GM04504 (cell line): ENCODE measurements at regions not wholly inside any gene's neighbourhood (a gene's known extent, or its start where the extent isn't known, plus 50 kb on each side); places are given as distances from the start of the nearest gene placed in this dataset.

Source experiments
- DNase-seq: peaks from one replicate; pipeline ENCODE4 v3.0.0-alpha.2; 2012; ENCODE audit warnings: low read depth

- no peak for DNase-seq
Observed at GRCh38 chr5:52409835-52410234, 377.9 kb upstream of the ITGA1 start.

GRCh38 chr5:52419357-52419756 lies 368.4 kb upstream of the ITGA1 start:
- no peak for DNase-seq

GRCh38 chr5:52427615-52428014 lies 360.1 kb upstream of the ITGA1 start:
- no peak for DNase-seq

GRCh38 chr5:52428977-52429489 lies 358.7 kb upstream of the ITGA1 start:
- DNase-seq: no peak

GRCh38 chr5:52441768-52442167 lies 345.9 kb upstream of the ITGA1 start:
- DNase-seq: no peak

GRCh38 chr5:52443187-52443586 lies 344.5 kb upstream of the ITGA1 start:
- no peak for DNase-seq

- DNase-seq: no peak
Observed at GRCh38 chr5:52448111-52448510, 339.6 kb upstream of the ITGA1 start.

GRCh38 chr5:52449516-52449915 lies 338.2 kb upstream of the ITGA1 start:
- DNase-seq: no peak

- no peak for DNase-seq
Observed at GRCh38 chr5:52452098-52452497, 335.6 kb upstream of the ITGA1 start.

- DNase-seq: no peak
Observed at GRCh38 chr5:52453176-52453575, 334.5 kb upstream of the ITGA1 start.

GRCh38 chr5:52455920-52456319 lies 331.8 kb upstream of the ITGA1 start:
- DNase-seq: no peak

- no peak for DNase-seq
Observed at GRCh38 chr5:52457810-52458209, 329.9 kb upstream of the ITGA1 start.

GRCh38 chr5:52466113-52466512 lies 321.6 kb upstream of the ITGA1 start:
- DNase-seq: no peak

GRCh38 chr5:52466749-52467520 lies 320.8 kb upstream of the ITGA1 start:
- DNase-seq: no peak

- no peak for DNase-seq
Observed at GRCh38 chr5:52468976-52469375, 318.7 kb upstream of the ITGA1 start.

- DNase-seq: no peak
Observed at GRCh38 chr5:52469420-52469819, 318.3 kb upstream of the ITGA1 start.

GRCh38 chr5:52469835-52470234 lies 317.9 kb upstream of the ITGA1 start:
- no peak for DNase-seq

- no peak for DNase-seq
Observed at GRCh38 chr5:52476346-52476745, 311.4 kb upstream of the ITGA1 start.

- DNase-seq: no peak
Observed at GRCh38 chr5:52481201-52481600, 306.5 kb upstream of the ITGA1 start.

- no peak for DNase-seq
Observed at GRCh38 chr5:52481851-52482250, 305.9 kb upstream of the ITGA1 start.

- DNase-seq: no peak
Observed at GRCh38 chr5:52491071-52491787, 296.5 kb upstream of the ITGA1 start.

GRCh38 chr5:52491818-52492217 lies 295.9 kb upstream of the ITGA1 start:
- DNase-seq: no peak

- DNase-seq: no peak
Observed at GRCh38 chr5:52497133-52497693, 290.5 kb upstream of the ITGA1 start.
